Astrocyte (in vitro differentiated cells and primary cell): ENCODE measurements at regions not wholly inside any gene's neighbourhood (a gene's known extent, or its start where the extent isn't known, plus 50 kb on each side); places are given as distances from the start of the nearest gene placed in this dataset.

ENCODE experiments used
- EZH2 ChIP-seq: IDR thresholded peaks from 2 replicates; pipeline ENCODE4 v1.6.1; 2012; ENCODE audit warnings: mild to moderate bottlenecking, low read length, inconsistent platforms; ENCODE audit not compliant: insufficient read depth
- TF ChIP-seq, protein P1 (sequence below): IDR thresholded peaks from 2 replicates; pipeline ENCODE4 v1.5.1; 2011; ENCODE audit warnings: low read depth, mild to moderate bottlenecking, inconsistent platforms, low read length, moderate library complexity; ENCODE audit not compliant: insufficient read depth

DNA sequence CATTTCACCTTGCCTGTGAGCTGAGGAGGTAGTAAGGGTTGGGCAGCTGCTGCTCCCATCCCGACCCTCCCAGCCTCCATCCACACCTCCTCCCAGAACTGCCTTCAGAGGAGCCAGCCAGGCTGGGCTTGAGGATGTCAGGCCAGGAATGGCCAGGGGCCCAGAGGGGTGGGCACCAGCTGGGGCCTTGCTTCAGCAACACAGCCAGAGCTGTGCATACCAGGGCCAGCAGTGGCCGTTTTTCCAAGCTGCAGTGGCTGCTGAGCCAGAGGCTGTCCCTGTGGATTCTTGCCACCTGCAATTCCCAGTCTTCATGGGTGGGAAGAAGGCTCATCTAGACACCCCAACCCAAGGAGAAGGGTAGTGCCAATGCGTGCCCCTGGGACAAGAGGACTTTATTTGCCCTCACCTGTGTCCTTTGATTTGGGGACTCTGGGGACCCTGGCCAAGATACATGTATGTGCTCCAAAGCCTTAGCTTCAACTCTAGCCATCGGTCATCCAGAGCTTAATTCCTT is 153.4 kb upstream of the SDK2 start:
- TF ChIP-seq EZH2 = no peak
- TF ChIP-seq, protein P1, sequence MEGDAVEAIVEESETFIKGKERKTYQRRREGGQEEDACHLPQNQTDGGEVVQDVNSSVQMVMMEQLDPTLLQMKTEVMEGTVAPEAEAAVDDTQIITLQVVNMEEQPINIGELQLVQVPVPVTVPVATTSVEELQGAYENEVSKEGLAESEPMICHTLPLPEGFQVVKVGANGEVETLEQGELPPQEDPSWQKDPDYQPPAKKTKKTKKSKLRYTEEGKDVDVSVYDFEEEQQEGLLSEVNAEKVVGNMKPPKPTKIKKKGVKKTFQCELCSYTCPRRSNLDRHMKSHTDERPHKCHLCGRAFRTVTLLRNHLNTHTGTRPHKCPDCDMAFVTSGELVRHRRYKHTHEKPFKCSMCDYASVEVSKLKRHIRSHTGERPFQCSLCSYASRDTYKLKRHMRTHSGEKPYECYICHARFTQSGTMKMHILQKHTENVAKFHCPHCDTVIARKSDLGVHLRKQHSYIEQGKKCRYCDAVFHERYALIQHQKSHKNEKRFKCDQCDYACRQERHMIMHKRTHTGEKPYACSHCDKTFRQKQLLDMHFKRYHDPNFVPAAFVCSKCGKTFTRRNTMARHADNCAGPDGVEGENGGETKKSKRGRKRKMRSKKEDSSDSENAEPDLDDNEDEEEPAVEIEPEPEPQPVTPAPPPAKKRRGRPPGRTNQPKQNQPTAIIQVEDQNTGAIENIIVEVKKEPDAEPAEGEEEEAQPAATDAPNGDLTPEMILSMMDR = no peak
